ENCODE measurements at regions not wholly inside any gene's neighbourhood (a gene's known extent, or its start where the extent isn't known, plus 50 kb on each side); places are given as distances from the start of the nearest gene placed in this dataset.

DNA sequence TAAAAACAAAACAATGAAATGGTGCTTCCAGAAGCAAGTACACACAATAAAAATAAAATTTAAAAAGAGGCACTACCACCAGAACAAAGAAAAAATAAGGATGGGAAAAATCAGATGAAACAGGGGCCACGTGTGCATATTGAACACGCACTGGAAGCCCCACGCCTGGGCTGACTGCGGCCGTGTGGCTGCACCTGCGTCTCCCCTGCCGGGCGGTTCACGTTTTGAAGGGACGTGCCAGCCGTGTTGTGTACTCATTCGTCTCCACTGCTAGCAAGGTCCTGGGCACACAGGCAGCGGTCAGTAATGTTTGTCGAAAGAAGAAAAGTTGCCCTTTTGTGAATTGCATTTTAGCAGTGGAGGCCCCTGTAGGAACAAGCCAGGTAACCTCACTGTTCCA is 255.9 kb upstream of the RNF32 start:
- Histone ChIP-seq H3K9ac (ENCODE audit: low read depth, low read length, poor library complexity) (no peak overlapping the region), H4K91ac (ENCODE audit: low read depth, low read length, poor library complexity) (no peak overlapping the region), H2BK15ac (ENCODE audit: low read length) (no peak overlapping the region), H3K4ac (ENCODE audit: low read length) (no peak overlapping the region), H3K14ac (ENCODE audit: low read length) (no peak overlapping the region), H3K36me3 (replicated peaks in 1 of 2; ENCODE audit: control insufficient read depth in 2 of 2, insufficient read depth in 2 of 2, low read length in 2 of 2) (no peaks in the 10 kb centered on the region), H3K27me3 (ENCODE audit: control insufficient read depth in 3 of 3, insufficient read depth in 3 of 3, low read depth in 1 of 3, low read length in 3 of 3) (peaks cover 0 to 3% (median 0%) of the 10 kb centered on the region in 3 experiments), H3K4me1 (ENCODE audit: control insufficient read depth in 2 of 2, insufficient read depth in 1 of 2, low read depth in 1 of 2, low read length in 2 of 2) (peaks cover 0 to 4% of the 10 kb centered on the region in 2 donors), H3K9me3 (replicated peaks in 1 of 2; ENCODE audit: control insufficient read depth in 2 of 2, insufficient read depth in 1 of 2, low read depth in 1 of 2, low read length in 2 of 2) (no peaks in the 10 kb centered on the region), H3K27ac (replicated peaks; ENCODE audit: low read length) (no peak overlapping the region), H2AFZ (ENCODE audit: low read length) (no peak overlapping the region), H2BK120ac (ENCODE audit: low read depth, low read length) (no peak overlapping the region), H3K4me2 (ENCODE audit: insufficient read depth, low read length, poor library complexity, severe bottlenecking) (no peak overlapping the region), H2AK5ac (ENCODE audit: low read depth, low read length) (no peak overlapping the region), H3K79me1 (ENCODE audit: low read depth, low read length) (no peaks in the 10 kb centered on the region), H3K4me3 (ENCODE audit: low read length in 2 of 2) (no peak overlapping the region), H4K8ac (ENCODE audit: low read depth, low read length) (no peak overlapping the region), H3K23ac (ENCODE audit: low read depth, low read length, poor library complexity) (no peak overlapping the region), H3K18ac (ENCODE audit: low read length) (no peak overlapping the region), H2BK12ac (ENCODE audit: low read length) (no peak overlapping the region), H2BK5ac (ENCODE audit: low read length) (no peak overlapping the region)
- whole genome bisulfite sequencing, 2 donors (ENCODE audit: extremely low coverage in 2 of 2, insufficient read length in 2 of 2, insufficient replicate concordance in 1 of 2): no CpG with 5 or more reads among the region's 14 CpGs
- no peak for DNase-seq (ENCODE audit: low spot score)

DNA sequence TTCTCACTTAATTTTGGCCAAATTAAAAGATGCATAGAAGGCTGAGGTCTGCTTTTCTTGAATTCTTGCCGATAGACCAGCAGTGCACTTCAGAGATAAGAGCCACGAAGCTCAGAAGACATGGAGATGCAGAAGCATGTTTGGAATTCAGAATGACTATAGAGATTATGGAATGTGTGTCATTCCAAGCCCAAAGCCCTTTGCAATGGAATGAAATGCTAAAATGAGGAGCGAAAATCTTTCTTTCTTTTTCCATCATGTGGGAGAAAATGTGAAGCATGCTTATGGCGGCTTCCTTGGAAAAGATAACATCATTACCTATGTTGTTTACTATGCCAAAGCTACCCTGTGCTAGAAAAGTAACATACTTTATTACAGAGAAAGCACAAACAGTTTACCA is 257.0 kb upstream of the RNF32 start:
- Histone ChIP-seq H2AFZ (ENCODE audit: low read length) (no peak overlapping the region), H2BK15ac (ENCODE audit: low read length) (no peak overlapping the region), H3K4me1 (ENCODE audit: control insufficient read depth in 2 of 2, insufficient read depth in 1 of 2, low read depth in 1 of 2, low read length in 2 of 2) (peaks cover 0 to 4% of the 10 kb centered on the region in 2 donors), H4K8ac (ENCODE audit: low read depth, low read length) (no peak overlapping the region), H3K14ac (ENCODE audit: low read length) (no peak overlapping the region), H3K23ac (ENCODE audit: low read depth, low read length, poor library complexity) (no peak overlapping the region), H2BK5ac (ENCODE audit: low read length) (no peak overlapping the region), H2BK12ac (ENCODE audit: low read length) (no peak overlapping the region), H2BK120ac (ENCODE audit: low read depth, low read length) (no peak overlapping the region), H3K79me1 (ENCODE audit: low read depth, low read length) (no peaks in the 10 kb centered on the region), H3K4me3 (ENCODE audit: low read length in 2 of 2) (no peak overlapping the region), H3K36me3 (replicated peaks in 1 of 2; ENCODE audit: control insufficient read depth in 2 of 2, insufficient read depth in 2 of 2, low read length in 2 of 2) (no peaks in the 10 kb centered on the region), H3K4ac (ENCODE audit: low read length) (no peak overlapping the region), H3K27me3 (ENCODE audit: control insufficient read depth in 3 of 3, insufficient read depth in 3 of 3, low read depth in 1 of 3, low read length in 3 of 3) (peaks cover 0 to 3% (median 0%) of the 10 kb centered on the region in 3 experiments), H2AK5ac (ENCODE audit: low read depth, low read length) (no peak overlapping the region), H3K27ac (replicated peaks; ENCODE audit: low read length) (no peak overlapping the region), H3K9me3 (replicated peaks in 1 of 2; ENCODE audit: control insufficient read depth in 2 of 2, insufficient read depth in 1 of 2, low read depth in 1 of 2, low read length in 2 of 2) (no peaks in the 10 kb centered on the region), H3K9ac (ENCODE audit: low read depth, low read length, poor library complexity) (no peak overlapping the region), H4K91ac (ENCODE audit: low read depth, low read length, poor library complexity) (no peak overlapping the region), H3K18ac (ENCODE audit: low read length) (no peak overlapping the region), H3K4me2 (ENCODE audit: insufficient read depth, low read length, poor library complexity, severe bottlenecking) (no peak overlapping the region)
- no CpG with 5 or more reads among the region's 4 CpGs for WGBS, 2 donors (ENCODE audit: extremely low coverage in 2 of 2, insufficient read length in 2 of 2, insufficient replicate concordance in 1 of 2)
- no peak for DNase-seq (ENCODE audit: low spot score)

DNA sequence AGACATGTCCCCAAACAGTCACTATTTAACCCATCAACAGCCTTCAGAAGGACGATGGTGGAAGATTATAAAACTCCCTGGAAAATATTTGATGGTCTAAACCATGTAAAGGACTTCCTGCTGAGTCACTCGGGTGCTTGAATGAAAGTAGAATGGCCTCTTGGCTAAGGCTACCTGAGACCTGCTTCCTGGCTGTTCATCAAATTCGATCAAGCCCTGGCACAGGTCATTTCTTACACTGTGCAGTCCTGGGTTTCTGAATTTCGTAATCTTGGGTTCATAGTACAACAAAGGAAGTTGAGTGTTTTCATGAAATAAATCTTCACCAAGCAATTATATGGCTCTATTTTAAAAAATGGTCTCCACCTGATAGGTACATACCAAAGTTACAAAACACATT is 260.3 kb upstream of the RNF32 start:
- no peak overlapping the region for H3K27ac ChIP-seq (replicated peaks; ENCODE audit: low read length)
- no peak overlapping the region for H3K4me2 ChIP-seq (ENCODE audit: insufficient read depth, low read length, poor library complexity, severe bottlenecking)
- H3K36me3 ChIP-seq (replicated peaks in 1 of 2; ENCODE audit: control insufficient read depth in 2 of 2, insufficient read depth in 2 of 2, low read length in 2 of 2): no peaks in the 10 kb centered on the region
- H4K8ac ChIP-seq (ENCODE audit: low read depth, low read length): no peak overlapping the region
- H3K4me1 ChIP-seq (ENCODE audit: control insufficient read depth in 2 of 2, insufficient read depth in 1 of 2, low read depth in 1 of 2, low read length in 2 of 2): peaks cover 0 to 2% of the 10 kb centered on the region in 2 donors
- H4K91ac ChIP-seq (ENCODE audit: low read depth, low read length, poor library complexity): no peak overlapping the region
- no CpG with 5 or more reads among the region's 4 CpGs for WGBS, 2 donors (ENCODE audit: extremely low coverage in 2 of 2, insufficient read length in 2 of 2, insufficient replicate concordance in 1 of 2)
- H2AK5ac ChIP-seq (ENCODE audit: low read depth, low read length): no peak overlapping the region
- no peak overlapping the region for H3K18ac ChIP-seq (ENCODE audit: low read length)
- no peak overlapping the region for H2BK12ac ChIP-seq (ENCODE audit: low read length)
- H2BK5ac ChIP-seq (ENCODE audit: low read length): no peak overlapping the region
- H2AFZ ChIP-seq (ENCODE audit: low read length): no peak overlapping the region
- no peaks in the 10 kb centered on the region for H3K79me1 ChIP-seq (ENCODE audit: low read depth, low read length)
- H3K27me3 ChIP-seq (ENCODE audit: control insufficient read depth in 3 of 3, insufficient read depth in 3 of 3, low read depth in 1 of 3, low read length in 3 of 3): peaks cover 0 to 3% (median 0%) of the 10 kb centered on the region in 3 experiments
- no peak overlapping the region for H3K9ac ChIP-seq (ENCODE audit: low read depth, low read length, poor library complexity)
- H3K4ac ChIP-seq (ENCODE audit: low read length): no peak overlapping the region
- H3K14ac ChIP-seq (ENCODE audit: low read length): no peak overlapping the region
- DNase-seq (ENCODE audit: low spot score): no peak
- H2BK15ac ChIP-seq (ENCODE audit: low read length): no peak overlapping the region
- no peaks in the 10 kb centered on the region for H3K9me3 ChIP-seq (replicated peaks in 1 of 2; ENCODE audit: control insufficient read depth in 2 of 2, insufficient read depth in 1 of 2, low read depth in 1 of 2, low read length in 2 of 2)
- no peak overlapping the region for H3K4me3 ChIP-seq (ENCODE audit: low read length in 2 of 2)
- no peak overlapping the region for H3K23ac ChIP-seq (ENCODE audit: low read depth, low read length, poor library complexity)
- H2BK120ac ChIP-seq (ENCODE audit: low read depth, low read length): no peak overlapping the region

DNA sequence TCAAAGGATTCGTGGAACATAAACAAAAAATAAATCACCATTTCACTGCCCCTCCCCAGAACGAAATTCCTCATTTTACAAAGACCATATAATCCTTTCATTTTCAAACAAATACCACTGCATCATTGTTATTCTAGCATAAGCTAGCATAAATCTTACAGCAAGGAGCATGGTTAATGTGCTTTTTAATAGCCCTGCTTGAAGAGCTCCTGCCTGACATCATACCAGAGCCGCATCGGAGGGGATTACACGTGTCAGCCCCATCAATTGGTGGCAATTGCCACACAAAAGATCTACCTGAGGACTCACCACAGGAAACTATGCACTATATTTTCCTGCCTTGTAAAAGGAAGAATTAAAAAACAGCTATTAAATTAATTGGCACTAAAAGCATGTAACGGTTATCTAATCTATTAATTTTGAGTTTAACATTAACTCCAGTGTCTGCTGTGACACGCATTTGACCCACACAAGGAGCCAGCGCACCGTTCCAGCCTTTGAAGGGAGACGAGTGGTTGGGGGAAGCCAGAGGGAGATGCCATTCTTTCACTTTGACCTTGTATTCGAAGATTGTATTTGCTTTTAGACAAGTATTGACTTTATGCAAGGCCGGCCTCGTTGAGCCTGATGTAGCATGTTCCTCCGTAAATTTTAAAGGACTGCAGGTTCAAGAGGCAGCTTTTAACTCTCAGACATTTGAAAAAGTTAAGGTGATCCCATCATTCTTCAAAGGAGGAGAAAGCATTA is 261.1 kb upstream of the RNF32 start:
- Histone ChIP-seq H2AFZ (ENCODE audit: low read length) (no peak overlapping the region), H2AK5ac (ENCODE audit: low read depth, low read length) (no peak overlapping the region), H3K36me3 (replicated peaks in 1 of 2; ENCODE audit: control insufficient read depth in 2 of 2, insufficient read depth in 2 of 2, low read length in 2 of 2) (no peaks in the 10 kb centered on the region), H4K8ac (ENCODE audit: low read depth, low read length) (no peak overlapping the region), H3K4me2 (ENCODE audit: insufficient read depth, low read length, poor library complexity, severe bottlenecking) (no peak overlapping the region), H4K91ac (ENCODE audit: low read depth, low read length, poor library complexity) (no peak overlapping the region), H2BK12ac (ENCODE audit: low read length) (no peak overlapping the region), H3K4me1 (ENCODE audit: control insufficient read depth in 2 of 2, insufficient read depth in 1 of 2, low read depth in 1 of 2, low read length in 2 of 2) (peaks cover 0 to 2% of the 10 kb centered on the region in 2 donors), H3K4ac (ENCODE audit: low read length) (no peak overlapping the region), H3K23ac (ENCODE audit: low read depth, low read length, poor library complexity) (no peak overlapping the region), H3K18ac (ENCODE audit: low read length) (no peak overlapping the region), H3K9ac (ENCODE audit: low read depth, low read length, poor library complexity) (no peak overlapping the region), H3K27me3 (ENCODE audit: control insufficient read depth in 3 of 3, insufficient read depth in 3 of 3, low read depth in 1 of 3, low read length in 3 of 3) (peaks cover 0 to 3% (median 0%) of the 10 kb centered on the region in 3 experiments), H3K79me1 (ENCODE audit: low read depth, low read length) (no peaks in the 10 kb centered on the region), H3K27ac (replicated peaks; ENCODE audit: low read length) (no peak overlapping the region), H2BK120ac (ENCODE audit: low read depth, low read length) (no peak overlapping the region), H3K4me3 (ENCODE audit: low read length in 2 of 2) (no peak overlapping the region), H2BK15ac (ENCODE audit: low read length) (no peak overlapping the region), H2BK5ac (ENCODE audit: low read length) (no peak overlapping the region), H3K9me3 (replicated peaks in 1 of 2; ENCODE audit: control insufficient read depth in 2 of 2, insufficient read depth in 1 of 2, low read depth in 1 of 2, low read length in 2 of 2) (no peaks in the 10 kb centered on the region), H3K14ac (ENCODE audit: low read length) (no peak overlapping the region)
- 0% methylated on average over 1 of the region's 14 CpGs; no CpG with 5 or more reads in 1 of the 2 donors for WGBS, 2 donors (ENCODE audit: extremely low coverage in 2 of 2, insufficient read length in 2 of 2, insufficient replicate concordance in 1 of 2)
- DNase-seq (ENCODE audit: low spot score): no peak
